NCI-H345 treated with DMSO at 0.1 percent for 48 hours (cell line): ENCODE measurements at regions not wholly inside any gene's neighbourhood (a gene's known extent, or its start where the extent isn't known, plus 50 kb on each side); places are given as distances from the start of the nearest gene placed in this dataset.

ENCODE experiments used
- DNase-seq: peaks from one replicate; lab custom pipeline; 2025; ENCODE audit not compliant: unreplicated experiment; lab: John Stamatoyannopoulos, UW

GRCh38 chr9:126088336-126088735 lies 238.3 kb upstream of the MVB12B start:
- DNase-seq: no peak

- DNase-seq: no peak
Observed at GRCh38 chr9:126089789-126090188, 236.8 kb upstream of the MVB12B start.

- DNase-seq: no peak
Observed at GRCh38 chr9:126093771-126094170, 232.9 kb upstream of the MVB12B start.

GRCh38 chr9:126095546-126096190 lies 231.0 kb upstream of the MVB12B start:
- no peak for DNase-seq

- no peak for DNase-seq
Observed at GRCh38 chr9:126096340-126096739, 230.3 kb upstream of the MVB12B start.

GRCh38 chr9:126097679-126098078 lies 228.9 kb upstream of the MVB12B start:
- DNase-seq: no peak

GRCh38 chr9:126106404-126106803 lies 220.2 kb upstream of the MVB12B start:
- DNase-seq: no peak

GRCh38 chr9:126107693-126108092 lies 218.9 kb upstream of the MVB12B start:
- no peak for DNase-seq

GRCh38 chr9:126108240-126108639 lies 218.4 kb upstream of the MVB12B start:
- no peak for DNase-seq

- no peak for DNase-seq
Observed at GRCh38 chr9:126109575-126109974, 217.1 kb upstream of the MVB12B start.

GRCh38 chr9:126111556-126111955 lies 215.1 kb upstream of the MVB12B start:
- DNase-seq: no peak

- DNase-seq: no peak
Observed at GRCh38 chr9:126112135-126112720, 214.4 kb upstream of the MVB12B start.

GRCh38 chr9:126113176-126113575 lies 213.5 kb upstream of the MVB12B start:
- no peak for DNase-seq

- no peak for DNase-seq
Observed at GRCh38 chr9:126113756-126114408, 212.7 kb upstream of the MVB12B start.

GRCh38 chr9:126114409-126114760 lies 212.2 kb upstream of the MVB12B start:
- no peak for DNase-seq

GRCh38 chr9:126114850-126115460 lies 211.7 kb upstream of the MVB12B start:
- DNase-seq: no peak

GRCh38 chr9:126116351-126117157 lies 210.1 kb upstream of the MVB12B start:
- DNase-seq: no peak

- no peak for DNase-seq
Observed at GRCh38 chr9:126117158-126117425, 209.5 kb upstream of the MVB12B start.

- DNase-seq: no peak
Observed at GRCh38 chr9:126117631-126118030, 209.0 kb upstream of the MVB12B start.

GRCh38 chr9:126119731-126120130 lies 206.9 kb upstream of the MVB12B start:
- no peak for DNase-seq

- DNase-seq: no peak
Observed at GRCh38 chr9:126122901-126123616, 203.6 kb upstream of the MVB12B start.
